NCI-H1105 treated with DMSO at 0.1 percent for 48 hours (cell line): ENCODE measurements at regions not wholly inside any gene's neighbourhood (a gene's known extent, or its start where the extent isn't known, plus 50 kb on each side); places are given as distances from the start of the nearest gene placed in this dataset.
"Not testable (repeated sequence)": the region's sequence is repeated elsewhere in the genome, so short reads cannot be mapped to it uniquely, and the experiment has no call there.

Experiments
- DNase-seq: peaks from one replicate; lab custom pipeline; 2025; lab: John Stamatoyannopoulos, UW

DNA sequence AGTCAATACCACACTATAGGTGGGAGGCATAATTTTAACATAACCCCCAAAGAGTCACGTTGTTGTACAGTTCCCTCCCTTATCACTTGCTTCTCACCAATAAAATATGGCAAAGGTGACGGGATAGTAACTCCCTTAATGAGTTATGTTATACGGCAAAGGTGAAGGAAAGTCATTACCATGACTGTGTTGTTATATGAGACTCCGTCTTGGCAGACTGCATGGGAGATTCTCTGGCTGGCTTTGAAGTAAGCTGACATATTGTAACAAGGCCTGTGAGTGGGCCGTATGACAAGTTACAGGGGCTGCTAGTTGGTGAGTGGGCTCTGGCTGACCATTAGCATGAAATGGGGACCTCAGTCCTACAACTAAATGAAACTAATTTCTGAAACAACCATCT is 366.4 kb upstream of the FTMT start:
- no peak for DNase-seq

DNA sequence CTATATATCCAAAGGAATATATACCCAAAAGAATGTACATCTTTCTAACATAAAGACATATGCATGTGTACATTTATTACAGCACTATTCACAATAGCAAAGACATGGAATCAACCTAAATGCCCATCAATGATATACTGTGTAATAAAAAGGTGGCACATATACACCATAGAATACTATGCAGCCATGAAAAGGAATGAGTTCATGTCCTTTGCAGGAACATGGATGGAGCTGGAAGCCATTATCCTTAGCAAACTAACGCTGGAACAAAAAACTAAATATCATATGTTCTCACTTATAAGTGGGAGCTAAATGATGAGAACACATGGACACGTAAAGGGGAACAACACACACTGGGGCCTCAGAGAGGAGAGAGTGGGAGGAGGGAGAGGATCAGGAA is 365.7 kb upstream of the FTMT start:
- DNase-seq = not testable (repeated sequence)

DNA sequence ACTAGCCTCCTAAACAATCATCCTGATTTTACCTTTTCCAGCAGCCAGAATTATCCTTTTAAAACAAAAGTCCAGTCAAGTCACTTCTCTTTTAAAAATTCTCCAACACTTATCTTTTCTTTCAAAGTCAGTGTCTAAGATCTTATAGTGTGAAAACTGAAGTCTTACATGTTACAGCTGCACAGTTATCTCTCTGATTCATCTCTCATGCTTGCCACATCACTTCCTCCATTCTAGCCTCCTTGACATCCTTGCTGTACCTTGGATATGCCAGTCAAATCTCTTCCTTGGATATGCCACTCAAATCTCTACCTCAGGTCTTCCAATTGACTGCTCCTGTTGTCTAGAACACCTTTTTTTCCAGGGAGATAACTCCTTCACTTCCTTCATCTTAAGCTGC is 361.7 kb upstream of the FTMT start:
- no peak for DNase-seq

DNA sequence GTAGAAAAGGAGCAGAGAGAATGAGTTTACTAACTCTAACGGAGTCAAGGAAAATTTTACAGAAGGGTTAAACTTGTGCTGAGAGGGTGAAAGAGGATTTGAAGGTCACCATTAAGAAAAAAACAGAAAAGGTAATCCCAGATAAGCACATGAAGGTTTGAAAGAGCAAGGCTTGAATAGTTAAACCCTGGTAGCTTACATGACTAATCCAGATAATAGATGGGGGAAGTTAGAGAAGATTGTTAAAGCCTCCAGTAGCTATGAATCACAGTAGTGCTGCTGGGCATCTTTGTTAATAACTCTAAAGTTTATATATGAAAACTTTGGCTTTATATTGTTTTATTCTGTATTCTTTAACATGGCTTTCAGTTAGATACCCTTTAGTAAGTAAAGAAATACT is 354.5 kb upstream of the FTMT start:
- DNase-seq = no peak

DNA sequence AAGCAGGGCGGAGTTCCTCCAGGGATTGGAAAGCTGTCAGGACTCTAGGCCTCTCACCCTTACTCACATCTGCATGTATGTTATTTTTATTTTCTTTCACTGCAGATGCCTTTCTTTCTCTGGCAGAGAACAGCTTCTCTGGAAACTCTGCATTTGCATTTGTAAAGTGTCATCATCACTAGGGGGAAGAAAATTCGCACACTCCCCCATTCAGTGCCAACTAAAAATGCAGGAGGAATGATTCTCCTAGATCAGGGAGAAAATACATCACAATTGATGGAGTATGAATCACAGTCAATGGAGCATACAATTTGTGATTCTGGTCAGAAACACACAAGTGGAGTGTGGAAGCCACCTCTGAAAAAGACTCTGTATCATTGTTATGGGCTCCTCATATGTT is 351.4 kb upstream of the FTMT start:
- DNase-seq = no peak

DNA sequence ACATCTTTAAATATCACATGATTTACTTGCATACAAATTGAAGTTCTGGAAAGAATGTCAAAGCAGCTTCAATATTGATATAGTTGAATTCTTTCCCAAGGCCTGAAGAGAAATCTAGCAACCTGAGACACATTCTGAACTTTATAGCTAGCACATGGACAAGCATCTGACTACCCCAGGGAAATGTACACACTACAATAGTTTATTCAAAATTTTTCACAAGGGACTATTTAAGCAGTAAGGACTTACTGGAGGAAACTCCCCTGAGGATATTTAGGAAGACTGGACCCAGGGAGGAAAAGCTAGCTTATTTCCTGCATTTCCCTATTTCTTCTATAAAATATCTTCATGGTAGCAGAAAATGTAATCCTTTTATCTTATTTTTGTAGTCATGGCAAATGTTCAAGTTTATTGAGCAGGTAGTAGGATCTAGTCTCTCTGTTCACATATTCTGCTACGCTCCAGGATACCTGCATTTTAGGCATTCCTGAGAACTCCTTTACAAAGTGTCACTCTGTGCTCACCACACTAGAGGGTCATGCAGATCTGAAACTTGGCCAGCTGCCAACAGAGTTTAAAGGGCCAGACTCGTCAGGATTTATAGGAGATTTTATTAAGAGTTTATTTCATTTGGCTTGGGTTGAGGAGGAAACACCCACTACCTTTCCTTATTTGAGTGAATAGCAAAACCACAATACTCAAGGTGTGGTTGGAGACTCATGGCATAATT is 348.4 kb upstream of the FTMT start:
- DNase-seq = peak; percentile 21

DNA sequence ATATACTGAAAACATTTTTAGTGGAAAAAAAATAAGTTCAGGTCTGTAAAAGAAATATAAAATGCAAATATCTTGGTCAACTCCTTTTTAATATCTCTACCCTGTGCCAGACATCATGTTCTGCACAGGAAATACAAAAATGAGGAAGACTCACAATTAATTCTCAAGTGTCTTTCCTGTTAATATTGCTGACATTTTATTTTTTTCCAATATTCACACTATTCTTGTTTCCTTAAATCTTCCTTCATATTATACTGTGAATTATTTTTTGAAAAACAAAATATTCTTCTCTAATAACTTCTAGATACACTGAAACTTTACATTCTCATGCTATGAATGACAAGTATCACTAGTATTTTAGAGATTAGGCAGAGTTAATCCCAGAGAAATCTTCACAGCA is 334.7 kb upstream of the FTMT start:
- no peak for DNase-seq

DNA sequence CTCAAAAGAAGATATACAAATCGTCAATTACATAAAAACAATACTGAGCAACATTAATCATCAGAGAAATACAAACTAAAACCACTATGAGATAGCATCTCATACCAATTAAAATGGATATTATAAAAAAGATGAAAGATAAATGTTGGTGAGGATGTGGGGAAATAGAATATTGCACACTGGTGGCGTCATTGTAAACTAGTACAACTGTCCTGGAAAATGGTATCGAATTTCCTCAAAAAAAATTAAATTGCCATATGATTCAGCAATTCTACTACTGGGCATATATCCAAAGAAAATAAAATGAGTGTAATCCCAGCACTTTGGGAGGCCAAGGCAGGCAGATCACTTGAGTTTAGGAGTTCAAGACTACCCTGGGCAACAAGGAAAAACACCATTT is 326.0 kb upstream of the FTMT start:
- no peak for DNase-seq

DNA sequence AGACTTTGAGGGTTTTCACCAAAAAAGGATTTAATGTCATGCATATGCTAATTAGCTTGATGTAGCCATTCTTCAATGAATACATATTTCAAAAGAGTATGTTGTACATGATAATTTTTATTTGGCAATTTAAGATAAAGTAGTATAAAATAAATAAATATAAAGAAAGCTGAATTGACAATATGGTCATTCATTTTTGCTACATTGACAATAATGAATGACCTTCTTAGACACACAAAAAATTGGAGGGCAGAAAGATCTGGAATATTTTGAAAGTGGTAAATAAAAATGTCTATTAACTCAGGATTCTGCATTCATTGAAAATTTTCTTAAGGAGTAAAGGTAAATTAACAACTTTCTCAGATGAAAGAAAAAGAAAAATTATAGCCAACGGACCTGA is 324.8 kb upstream of the FTMT start:
- DNase-seq = no peak

DNA sequence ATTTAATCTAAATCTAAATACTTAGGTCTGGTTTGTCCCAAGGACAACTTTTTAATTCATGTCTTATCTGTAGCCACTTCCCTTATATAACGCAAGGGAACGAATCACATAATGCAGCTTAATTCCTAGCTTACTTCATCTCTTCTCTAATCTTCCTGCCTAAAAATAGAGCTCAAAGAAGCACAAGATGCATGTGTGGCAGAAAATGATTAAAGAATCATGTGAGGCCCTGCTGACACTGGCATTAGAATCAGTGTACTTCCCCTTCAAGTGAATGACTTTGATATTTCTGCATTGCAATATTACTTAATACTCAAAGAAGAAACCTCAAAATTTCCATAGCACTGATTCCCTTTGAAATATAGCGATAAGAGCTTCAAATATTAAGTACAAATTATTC is 317.9 kb upstream of the FTMT start:
- DNase-seq = no peak

DNA sequence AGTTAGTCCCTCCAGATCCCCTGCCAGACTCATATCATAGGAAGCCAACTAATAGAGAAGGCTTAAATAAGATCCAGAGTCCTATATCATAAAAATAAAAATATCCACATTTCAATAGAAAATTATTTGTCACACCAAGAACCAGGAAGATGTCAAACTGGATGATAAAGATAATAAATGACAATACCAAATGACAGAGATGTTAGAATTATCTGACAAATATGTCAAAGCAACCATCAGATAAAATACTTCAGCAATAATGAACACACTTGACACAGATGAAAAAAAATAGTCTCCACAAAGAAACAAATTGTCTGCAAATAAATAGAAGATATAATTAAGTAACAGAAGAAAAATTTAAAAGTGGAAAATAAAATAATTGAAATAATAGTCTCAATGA is 300.7 kb upstream of the FTMT start:
- DNase-seq = no peak

DNA sequence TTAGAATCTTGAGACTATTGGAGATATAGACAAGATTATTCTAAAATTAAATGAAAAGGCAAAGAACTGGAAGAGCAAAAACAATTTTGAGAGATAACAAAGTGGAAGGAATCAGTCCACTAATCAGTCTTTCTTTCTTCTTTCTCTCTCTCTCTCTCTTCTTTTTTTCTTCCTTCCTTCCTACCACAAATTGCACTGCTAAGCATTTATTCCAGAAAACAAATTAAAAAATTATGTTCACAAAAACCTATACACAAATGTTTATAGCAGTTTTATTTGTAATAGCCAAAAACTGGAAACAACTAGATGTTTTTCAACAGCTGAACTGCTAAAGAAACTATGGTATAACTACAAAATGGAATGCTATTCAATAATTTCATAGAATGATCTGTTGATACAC is 291.9 kb upstream of the FTMT start:
- no peak for DNase-seq

DNA sequence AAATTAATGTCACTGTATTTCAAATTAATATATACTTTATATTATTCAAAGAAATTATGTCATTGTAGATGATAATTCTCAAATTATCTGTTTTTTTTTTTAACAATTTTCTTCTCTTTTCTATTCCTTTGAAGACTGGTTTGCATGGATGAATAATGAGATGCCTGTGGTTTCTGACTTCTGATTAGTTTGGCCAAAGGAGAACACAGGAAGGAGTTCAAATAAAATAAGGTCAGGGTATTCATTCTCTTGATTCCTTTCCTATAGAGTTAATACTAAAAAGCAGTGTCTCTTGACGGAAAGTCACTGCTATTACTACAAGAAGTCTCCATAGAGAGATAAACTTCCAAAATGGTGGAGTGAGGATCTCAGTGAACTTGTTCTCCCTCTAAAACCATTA is 279.6 kb upstream of the FTMT start:
- no peak for DNase-seq

DNA sequence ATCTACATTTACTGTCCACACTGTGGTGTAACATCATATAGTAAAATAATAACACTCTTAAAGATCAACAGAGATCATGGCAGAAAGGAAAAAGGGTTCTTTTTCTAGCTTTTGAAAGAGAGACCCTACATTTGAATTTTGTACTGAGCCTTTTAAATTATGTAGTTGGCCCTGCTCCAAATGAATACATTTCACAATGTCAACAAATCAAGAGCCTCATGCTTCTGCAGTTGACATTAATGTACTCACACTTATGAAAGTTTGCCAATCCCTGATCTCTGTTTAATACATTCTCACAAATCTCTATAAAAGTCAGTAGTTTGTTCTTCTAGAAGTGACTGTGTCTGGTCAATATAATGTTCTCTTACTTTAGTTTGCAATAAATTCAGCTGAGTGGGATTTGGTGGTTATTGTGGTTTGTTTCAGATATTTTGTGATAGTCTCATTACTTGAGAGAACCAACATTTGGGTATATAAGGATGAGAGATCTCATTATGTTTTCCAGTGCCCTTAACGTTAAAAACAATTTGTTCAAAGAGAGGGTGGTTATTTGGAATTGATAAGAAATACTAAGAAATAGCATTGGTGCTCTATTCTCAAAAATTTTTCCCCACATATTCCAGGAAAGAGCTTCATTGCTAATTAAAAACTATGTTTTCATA is 277.8 kb upstream of the FTMT start:
- DNase-seq = peak; percentile 1

DNA sequence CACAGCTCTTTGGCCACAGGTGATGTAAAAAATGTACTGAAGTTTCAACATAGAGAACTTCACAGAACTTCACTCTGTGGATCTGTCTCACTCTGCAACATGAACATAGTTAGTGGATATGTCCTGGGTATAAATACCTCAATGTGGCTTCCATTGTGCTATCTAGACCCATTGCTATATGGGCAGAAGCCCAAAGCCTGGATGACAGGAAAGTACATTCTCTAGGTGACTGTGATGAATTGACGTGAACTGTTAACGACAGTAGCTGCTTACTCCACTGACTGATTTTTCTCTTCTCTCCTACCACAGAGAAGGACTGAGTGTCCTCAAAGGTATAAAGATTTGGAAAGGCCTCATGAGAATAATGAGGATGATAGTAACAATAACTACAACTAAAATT is 270.1 kb upstream of the FTMT start:
- no peak for DNase-seq

DNA sequence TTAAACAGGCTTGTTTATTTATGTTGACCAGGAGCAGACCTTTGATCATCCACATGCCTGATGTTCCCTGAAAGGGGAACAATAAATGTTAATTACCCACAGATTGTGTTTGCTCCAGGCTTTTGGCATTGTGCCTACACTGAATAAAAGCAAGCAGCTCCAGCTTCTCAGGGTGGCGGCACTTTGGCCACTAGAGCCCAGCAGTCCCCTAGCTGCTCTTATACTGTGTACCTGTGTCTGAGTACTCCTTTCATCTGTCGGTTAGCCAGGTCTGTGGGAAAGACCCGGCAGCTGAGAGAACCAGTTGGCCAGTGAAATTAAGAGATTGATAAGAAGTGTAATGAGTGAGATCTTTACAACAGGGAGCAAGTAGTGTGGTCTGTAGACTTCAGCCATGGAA is 254.8 kb upstream of the FTMT start:
- DNase-seq = peak; percentile 20

DNA sequence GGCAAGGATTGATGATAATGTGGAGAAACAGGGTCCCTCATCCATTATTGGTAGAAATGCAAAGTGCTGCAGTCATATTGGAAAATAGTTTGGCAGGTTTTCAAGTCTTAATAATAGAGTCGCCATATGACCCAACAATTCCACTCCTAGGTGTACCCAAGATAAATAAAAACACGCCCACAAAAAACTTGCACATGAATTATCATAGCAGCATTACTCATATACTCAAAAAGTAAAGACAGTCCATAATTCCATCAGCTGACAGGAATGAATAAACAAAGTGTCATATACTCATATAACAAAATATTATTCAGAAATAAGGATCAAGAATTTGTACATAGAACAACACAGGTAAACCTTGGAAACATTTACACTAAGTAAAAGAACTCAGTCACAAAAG is 242.9 kb upstream of the FTMT start:
- DNase-seq = no peak

DNA sequence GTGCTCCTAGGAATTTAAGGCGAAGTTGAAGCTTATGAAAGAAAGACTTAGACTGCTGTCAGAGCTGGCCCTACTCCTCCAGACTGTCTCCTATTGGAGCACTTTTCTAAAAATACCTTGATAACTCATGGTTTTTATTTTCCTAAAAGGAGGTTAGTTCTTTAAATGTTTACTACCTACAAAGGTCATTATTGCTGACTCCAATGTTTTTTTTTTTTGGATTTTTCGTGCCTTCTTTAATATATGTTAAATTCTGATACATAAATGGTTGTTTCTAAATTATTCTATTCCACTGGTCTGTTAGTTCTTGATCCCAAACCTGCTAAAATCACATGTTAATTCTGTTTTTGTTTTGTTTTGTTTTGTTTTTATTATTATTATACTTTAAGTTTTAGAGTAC is 227.6 kb upstream of the FTMT start:
- no peak for DNase-seq

DNA sequence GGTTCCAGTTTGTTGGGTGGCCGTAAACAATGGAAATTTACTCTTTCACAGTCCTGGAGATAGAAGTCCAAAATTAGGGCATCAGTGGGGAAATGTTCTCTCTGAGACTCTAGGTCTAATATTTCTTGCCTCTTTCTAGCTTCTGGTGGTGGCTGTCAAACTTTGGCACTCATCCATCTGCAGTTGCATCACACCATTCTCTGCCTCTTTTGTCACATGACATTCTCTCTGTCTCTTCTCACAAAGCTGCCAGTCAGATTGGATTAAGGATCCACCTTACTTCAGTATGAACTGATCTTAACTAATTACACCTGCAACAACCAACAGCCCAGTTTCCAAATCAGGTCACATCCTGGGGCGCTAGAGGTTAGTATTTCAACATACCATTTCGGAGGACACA is 222.9 kb upstream of the FTMT start:
- DNase-seq = peak; percentile 24

DNA sequence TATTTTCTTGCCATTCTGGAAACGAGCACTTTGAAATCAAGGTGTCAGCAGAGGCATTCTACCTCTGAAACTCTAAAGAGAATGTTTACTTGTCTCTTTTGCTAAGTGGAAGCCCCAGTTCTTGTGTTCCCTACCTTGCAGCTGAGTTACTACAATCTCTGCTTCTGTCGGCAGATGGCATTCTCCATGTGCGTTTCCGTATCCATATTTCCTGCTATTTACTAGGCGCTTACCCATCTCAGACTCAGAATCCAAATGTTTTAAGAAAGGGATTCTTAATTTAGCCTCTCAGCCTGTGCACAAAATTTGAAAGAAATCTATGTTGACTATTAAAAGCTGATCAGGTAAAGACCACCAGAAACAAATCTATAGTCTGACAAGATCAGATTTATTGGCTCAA is 221.3 kb upstream of the FTMT start:
- DNase-seq = peak; percentile 20

DNA sequence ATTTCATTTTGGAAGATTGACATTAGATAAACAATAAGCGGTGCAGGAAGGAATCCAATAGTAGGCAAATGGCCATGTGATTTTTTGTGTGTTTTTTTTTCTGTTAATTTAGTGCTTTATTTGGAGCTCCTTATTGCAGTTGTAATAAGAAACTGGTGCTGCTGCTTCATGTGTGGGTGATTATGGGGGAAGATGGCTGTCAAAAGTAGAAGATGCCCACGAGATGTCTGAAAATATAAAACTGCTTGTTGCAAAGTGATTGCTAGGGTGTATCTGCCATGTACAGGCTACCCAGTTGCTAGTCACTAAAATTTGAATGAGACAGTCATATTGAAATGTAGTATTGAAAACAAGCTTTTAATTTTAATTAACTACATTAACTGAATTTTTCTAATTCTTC is 216.7 kb upstream of the FTMT start:
- no peak for DNase-seq

DNA sequence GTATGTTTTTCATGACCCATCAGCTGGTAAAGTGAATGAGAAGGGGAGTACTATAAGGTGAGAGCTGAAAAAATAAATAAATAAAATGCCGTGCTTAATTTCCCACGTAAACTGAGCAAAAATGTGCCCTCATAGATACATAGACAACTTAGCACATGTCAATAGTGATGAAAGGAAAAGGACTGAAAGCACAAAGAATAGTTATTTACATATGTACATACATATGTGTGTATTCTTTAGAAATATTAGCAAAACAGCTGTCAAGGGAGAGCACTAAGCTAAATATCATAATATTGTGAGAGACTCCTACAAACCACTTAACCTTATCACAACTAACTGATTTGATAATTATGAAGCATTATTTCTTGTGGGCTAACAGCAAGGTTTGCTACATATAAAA is 213.6 kb upstream of the FTMT start:
- DNase-seq = no peak

DNA sequence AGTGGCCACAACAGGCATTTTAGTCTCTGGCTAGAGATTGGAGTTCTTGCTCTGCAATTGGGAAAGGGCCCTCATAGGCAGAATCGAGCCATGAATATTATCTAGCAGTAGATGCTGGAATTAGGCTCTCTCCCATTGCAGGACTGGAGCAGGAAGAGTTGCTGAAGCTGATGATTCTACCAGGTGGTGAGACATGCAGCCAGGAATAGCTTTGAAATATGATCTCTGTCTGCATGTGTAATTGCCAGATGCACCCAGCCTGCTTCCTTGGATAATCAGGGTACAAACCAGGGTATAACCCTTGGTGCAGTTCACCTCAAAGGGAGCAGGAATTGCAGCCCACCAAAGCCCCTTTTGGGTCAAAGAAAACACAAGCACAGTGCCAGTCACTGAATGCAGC is 211.4 kb upstream of the FTMT start:
- no peak for DNase-seq

DNA sequence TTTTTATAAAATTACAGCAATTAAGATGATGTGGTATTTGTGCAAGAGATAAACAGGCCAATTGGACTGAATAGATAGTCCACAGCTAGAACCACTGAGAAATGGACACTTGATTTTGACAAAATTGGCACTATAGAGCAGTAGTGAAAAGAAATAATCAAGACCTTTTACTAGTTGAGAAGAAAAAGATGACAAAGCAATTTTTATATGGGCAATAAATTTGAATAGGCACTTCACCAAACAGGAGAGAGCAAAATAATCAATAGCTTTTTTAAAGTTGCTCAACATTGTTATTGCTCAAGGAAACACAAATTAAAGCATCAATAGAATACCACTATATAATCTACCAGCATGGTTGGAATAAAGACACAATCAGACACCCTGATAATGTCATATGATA is 193.5 kb upstream of the FTMT start:
- no peak for DNase-seq
